Gastrocnemius medialis (tissue), 4 donors: ENCODE measurements at regions not wholly inside any gene's neighbourhood (a gene's known extent, or its start where the extent isn't known, plus 50 kb on each side); places are given as distances from the start of the nearest gene placed in this dataset.

Experiments used
- ATAC-seq, 2 donors: fragments of 150-250 bp; one replicate each; pipeline ENCODE4 v1.9.1; 2016
- DNase-seq, 2 donors: peaks; one replicate each; pipeline ENCODE4 v3.0.0-alpha.2; 2019
- H3K27ac ChIP-seq, 4 donors: fragments of 200-600 bp; sonication (generic); 1 replicate in 1 of 4; 2 replicates in 3 of 4; pipeline ENCODE4 v1.5.1; 2016 to 2018; ENCODE audit warnings: mild to moderate bottlenecking in 2 of 4, moderate library complexity in 1 of 4
- H3K27me3 ChIP-seq, 3 donors: fragments of 200-600 bp; sonication (generic) in 2 of 3; 1 replicate in 1 of 3; 2 replicates in 2 of 3; pipeline versions ENCODE4 v1.5.1 to v1.6.0; 2016 to 2019; ENCODE audit warnings: mild to moderate bottlenecking in 1 of 3, moderate library complexity in 1 of 3
- H3K36me3 ChIP-seq, 2 donors: fragments of 200-600 bp; sonication (generic) in 1 of 2; one replicate each; pipeline ENCODE4 v1.5.1; 2017 to 2018
- H3K4me1 ChIP-seq, 2 donors: fragments of 200-600 bp; sonication (generic) in 1 of 2; one replicate each; pipeline ENCODE4 v1.5.1; 2016 to 2017; ENCODE audit warnings: mild to moderate bottlenecking in 2 of 2
- H3K4me3 ChIP-seq, 4 donors: fragments of 200-600 bp; sonication (generic) in 3 of 4; 1 replicate in 1 of 4; 2 replicates in 3 of 4; pipeline ENCODE4 v1.5.1; 2016 to 2019; ENCODE audit warnings: mild to moderate bottlenecking in 2 of 4
- H3K9me3 ChIP-seq, 3 donors: fragments of 200-600 bp; sonication (generic) in 2 of 3; 1 replicate in 1 of 3; 2 replicates in 2 of 3; pipeline ENCODE4 v1.5.1; 2016 to 2019
- POLR2A ChIP-seq, 2 donors: fragments of 450-650 bp; IDR thresholded peaks; one replicate each; pipeline ENCODE4 v1.6.1; 2017; ENCODE audit warnings: antibody characterized with exemption in 2 of 2, mild to moderate bottlenecking in 2 of 2, moderate library complexity in 2 of 2
- in situ Hi-C, 4 donors: fragments of 200-750 bp; cut with MboI; loops; one replicate each; pipeline versions ENCODE4 v1.15.0 to v1.8.0; 2017; ENCODE audit warnings: low sequenced_read_pairs in 4 of 4
- intact Hi-C: fragments of 100-400 bp; cut with DNase I; formaldehyde crosslinking; loops from one replicate; pipeline ENCODE4 v1.15.1; 2023; ENCODE audit warnings: low total_unique reads
- TF ChIP-seq, protein P1 (sequence below), 5 experiments: fragments of 450-650 bp in 3 of 5; fragments of 200-600 bp in 2 of 5; sonication (generic) in 2 of 5; IDR thresholded peaks in 4 of 5; conservative IDR thresholded peaks in 1 of 5; 1 replicate in 4 of 5; 2 replicates in 1 of 5; pipeline ENCODE4 v1.5.1; 2016 to 2019; ENCODE audit warnings: antibody characterized with exemption in 5 of 5, mild to moderate bottlenecking in 3 of 5, moderate library complexity in 3 of 5

DNA sequence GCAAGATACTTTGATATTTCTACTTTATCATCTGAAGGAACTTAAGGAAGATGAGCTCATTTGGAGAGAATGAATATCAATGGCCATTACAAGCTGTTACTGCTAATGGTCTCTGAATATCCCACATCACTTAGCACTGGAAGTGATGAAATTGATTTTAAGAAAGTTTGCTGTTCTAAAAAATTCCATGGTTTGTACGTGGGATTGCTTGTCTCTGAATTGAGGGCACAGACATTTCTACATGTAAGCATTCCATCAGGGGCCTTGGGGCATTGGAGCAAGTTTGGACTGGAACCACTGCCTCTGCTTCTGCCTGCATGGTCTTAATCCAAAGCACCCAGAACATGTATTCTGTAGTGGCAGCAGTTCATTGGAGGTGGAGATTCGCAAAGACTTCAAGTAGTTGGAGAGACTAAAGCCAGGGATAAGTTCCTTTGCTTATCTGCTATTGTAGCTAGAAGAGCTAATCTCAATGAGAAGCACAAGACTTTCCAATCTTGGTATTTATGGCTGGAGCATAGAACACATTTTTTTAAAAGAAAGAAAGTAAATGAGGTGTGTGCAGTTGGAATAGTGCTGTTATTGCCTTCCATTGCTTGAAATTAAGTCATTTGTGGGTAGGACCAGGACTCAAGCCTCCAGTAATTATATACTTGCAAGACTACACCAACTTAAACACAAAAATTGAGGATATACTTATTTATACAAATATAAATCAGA is 424.2 kb downstream of the SPATA31D1 start:
- intact Hi-C loops = no loop called here

DNA sequence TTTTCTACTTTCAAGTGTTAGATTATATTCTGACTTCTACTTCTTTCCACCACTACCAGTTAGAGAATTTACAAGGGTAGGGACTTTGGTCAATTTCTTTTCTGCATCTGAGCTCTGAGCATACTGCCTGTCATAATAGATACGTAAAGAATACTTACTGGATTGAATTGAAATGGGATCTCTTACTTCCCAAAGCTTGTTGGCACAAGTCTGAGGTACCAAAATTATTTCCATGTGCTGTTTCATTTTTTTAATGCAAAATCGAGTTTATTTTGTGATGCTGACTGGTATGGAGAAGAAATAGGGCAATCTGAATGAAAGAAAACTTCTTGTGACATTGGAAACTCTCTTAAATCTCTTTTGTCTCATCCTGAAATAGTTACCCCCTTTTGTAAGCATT is 428.9 kb downstream of the SPATA31D1 start:
- Histone ChIP-seq H3K27ac (no peak overlapping the region), H3K9me3 (no peaks in the 10 kb centered on the region), H3K4me3 (no peak overlapping the region), H3K4me1 (no peaks in the 10 kb centered on the region), H3K36me3 (no peaks in the 10 kb centered on the region), H3K27me3 (no peaks in the 10 kb centered on the region)
- in situ Hi-C loops = loop anchor here in 1 of 4 donors (25.0 kb wide), 1 partner anchor 95 kb away; no protein-coding TSS in a partner anchor
- DNase-seq = no peak
- intact Hi-C loops = no loop called here
- ATAC-seq = no peak
- TF ChIP-seq POLR2A (IDR thresholded peaks at IDR 0.05) = no peak
- TF ChIP-seq, protein P1, sequence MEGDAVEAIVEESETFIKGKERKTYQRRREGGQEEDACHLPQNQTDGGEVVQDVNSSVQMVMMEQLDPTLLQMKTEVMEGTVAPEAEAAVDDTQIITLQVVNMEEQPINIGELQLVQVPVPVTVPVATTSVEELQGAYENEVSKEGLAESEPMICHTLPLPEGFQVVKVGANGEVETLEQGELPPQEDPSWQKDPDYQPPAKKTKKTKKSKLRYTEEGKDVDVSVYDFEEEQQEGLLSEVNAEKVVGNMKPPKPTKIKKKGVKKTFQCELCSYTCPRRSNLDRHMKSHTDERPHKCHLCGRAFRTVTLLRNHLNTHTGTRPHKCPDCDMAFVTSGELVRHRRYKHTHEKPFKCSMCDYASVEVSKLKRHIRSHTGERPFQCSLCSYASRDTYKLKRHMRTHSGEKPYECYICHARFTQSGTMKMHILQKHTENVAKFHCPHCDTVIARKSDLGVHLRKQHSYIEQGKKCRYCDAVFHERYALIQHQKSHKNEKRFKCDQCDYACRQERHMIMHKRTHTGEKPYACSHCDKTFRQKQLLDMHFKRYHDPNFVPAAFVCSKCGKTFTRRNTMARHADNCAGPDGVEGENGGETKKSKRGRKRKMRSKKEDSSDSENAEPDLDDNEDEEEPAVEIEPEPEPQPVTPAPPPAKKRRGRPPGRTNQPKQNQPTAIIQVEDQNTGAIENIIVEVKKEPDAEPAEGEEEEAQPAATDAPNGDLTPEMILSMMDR (IDR thresholded peaks at IDR 0.05 in 4 of 5, conservative IDR thresholded peaks at IDR 0.05 in 1 of 5) = no peak

More for the DNA sequence above, 424.2 kb downstream of the SPATA31D1 start:
- H3K27me3 ChIP-seq = no peaks in the 10 kb centered on the region
- DNase-seq (no peak), ATAC-seq (no peak)
- no peak overlapping the region for H3K27ac ChIP-seq
- H3K36me3 ChIP-seq = no peaks in the 10 kb centered on the region
- in situ Hi-C loops = loop anchor here in 1 of 4 donors (25.0 kb wide), 1 partner anchor 100 kb away; no protein-coding TSS in a partner anchor
- no peak overlapping the region for H3K4me3 ChIP-seq
- H3K4me1 ChIP-seq = no peaks in the 10 kb centered on the region
- no peaks in the 10 kb centered on the region for H3K9me3 ChIP-seq
- TF ChIP-seq POLR2A (IDR thresholded peaks at IDR 0.05) = no peak
- TF ChIP-seq, protein P1 (IDR thresholded peaks at IDR 0.05 in 4 of 5, conservative IDR thresholded peaks at IDR 0.05 in 1 of 5) = no peak

DNA sequence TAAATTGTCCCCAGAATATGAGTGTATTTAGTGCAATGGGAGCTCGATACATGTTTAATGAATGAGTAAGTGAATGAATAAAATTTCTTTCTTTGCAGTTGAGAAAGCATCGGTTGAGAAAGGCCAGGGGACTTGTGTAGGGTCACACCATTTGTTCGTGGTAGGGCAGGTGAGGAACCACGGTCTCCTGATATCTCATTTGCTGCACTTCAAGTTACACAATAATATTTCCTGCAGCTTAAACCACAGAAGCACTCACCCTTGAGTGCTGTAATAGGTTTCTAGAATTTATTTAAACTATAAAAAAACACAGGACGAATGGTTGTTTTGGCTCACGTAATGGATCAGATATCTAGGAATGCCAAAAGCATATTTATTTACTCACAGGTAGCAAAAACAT is 429.8 kb downstream of the SPATA31D1 start:
- DNase-seq = no peak
- H3K4me1 ChIP-seq = no peaks in the 10 kb centered on the region
- TF ChIP-seq POLR2A (IDR thresholded peaks at IDR 0.05) = no peak
- TF ChIP-seq, protein P1 (IDR thresholded peaks at IDR 0.05 in 4 of 5, conservative IDR thresholded peaks at IDR 0.05 in 1 of 5) = no peak
- H3K27ac ChIP-seq = no peak overlapping the region
- no peaks in the 10 kb centered on the region for H3K36me3 ChIP-seq
- H3K4me3 ChIP-seq = no peak overlapping the region
- intact Hi-C loops (no loop called here), in situ Hi-C loops (loop anchor here in 1 of 4 donors (25.0 kb wide), 1 partner anchor 94 kb away; no protein-coding TSS in a partner anchor)
- no peaks in the 10 kb centered on the region for H3K9me3 ChIP-seq
- no peaks in the 10 kb centered on the region for H3K27me3 ChIP-seq
- no peak for ATAC-seq

DNA sequence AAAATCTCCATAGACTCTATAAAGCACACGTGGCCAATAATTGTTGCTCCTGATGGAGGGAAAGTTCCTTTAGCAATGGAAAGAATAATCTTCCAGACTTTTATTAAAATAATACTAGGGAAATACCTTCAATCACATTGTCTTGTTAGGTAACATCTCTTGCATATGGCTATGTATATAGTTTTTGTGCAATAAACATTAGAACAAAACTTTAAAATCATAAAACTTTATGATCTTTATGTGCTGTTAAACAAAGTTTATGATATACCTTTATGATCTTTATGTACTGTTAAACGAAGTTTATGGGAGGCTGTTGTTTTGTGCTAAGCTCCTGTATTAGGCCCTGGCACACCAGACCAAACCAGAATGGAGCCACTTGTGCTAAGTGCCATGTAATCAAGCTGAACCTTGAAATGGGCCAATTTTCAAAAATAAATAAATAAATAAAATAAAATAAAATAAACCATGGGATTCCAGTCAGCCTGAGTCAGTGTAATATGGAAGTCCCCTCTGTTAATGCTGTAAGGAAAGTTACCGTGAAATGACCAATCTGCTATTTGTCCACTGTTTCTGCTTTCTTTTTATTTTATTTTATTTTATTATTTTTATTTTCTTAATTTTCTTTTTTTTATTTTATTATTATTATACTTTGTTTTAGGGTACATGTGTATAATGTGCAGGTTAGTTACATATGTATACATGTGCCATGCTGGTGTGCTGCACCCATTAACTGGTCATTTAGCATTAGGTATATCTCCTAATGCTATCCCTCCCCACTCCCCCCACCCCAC is 431.3 kb downstream of the SPATA31D1 start:
- no peaks in the 10 kb centered on the region for H3K4me1 ChIP-seq
- DNase-seq = no peak
- ATAC-seq = no peak
- in situ Hi-C loops = loop anchor here in 1 of 4 donors (25.0 kb wide), 1 partner anchor 92 kb away; no protein-coding TSS in a partner anchor
- H3K4me3 ChIP-seq = no peak overlapping the region
- no peaks in the 10 kb centered on the region for H3K36me3 ChIP-seq
- no peak overlapping the region for H3K27ac ChIP-seq
- H3K27me3 ChIP-seq = no peaks in the 10 kb centered on the region
- TF ChIP-seq, protein P1 (IDR thresholded peaks at IDR 0.05 in 4 of 5, conservative IDR thresholded peaks at IDR 0.05 in 1 of 5) = no peak
- no peak for TF ChIP-seq POLR2A (IDR thresholded peaks at IDR 0.05)
- H3K9me3 ChIP-seq = no peaks in the 10 kb centered on the region
- intact Hi-C loops = no loop called here
